GM21528 (cell line): ENCODE measurements at regions not wholly inside any gene's neighbourhood (a gene's known extent, or its start where the extent isn't known, plus 50 kb on each side); places are given as distances from the start of the nearest gene placed in this dataset.

Experiments
- ATAC-seq: cut with Tn5 transposase; IDR thresholded peaks from one replicate; pipeline ENCODE4 v1.9.1; 2021; ENCODE audit warnings: mild to moderate bottlenecking, moderate library complexity; ENCODE audit not compliant: unreplicated experiment, low FRiP score

GRCh38 chr15:92224843-92225242, 168.8 kb upstream of the ST8SIA2 start:
- no peak for ATAC-seq

GRCh38 chr15:92226020-92226612, 167.6 kb upstream of the ST8SIA2 start:
- no peak for ATAC-seq

- ATAC-seq = no peak
Measured at GRCh38 chr15:92228830-92229229, 164.9 kb upstream of the ST8SIA2 start.

GRCh38 chr15:92231461-92231860, 162.2 kb upstream of the ST8SIA2 start:
- no peak for ATAC-seq

GRCh38 chr15:92232317-92232716, 161.4 kb upstream of the ST8SIA2 start:
- ATAC-seq = no peak

- no peak for ATAC-seq
Measured at GRCh38 chr15:92232876-92233275, 160.8 kb upstream of the ST8SIA2 start.

GRCh38 chr15:92243227-92243626, 150.5 kb upstream of the ST8SIA2 start:
- ATAC-seq = no peak

GRCh38 chr15:92244703-92245102, 149.0 kb upstream of the ST8SIA2 start:
- ATAC-seq = no peak

GRCh38 chr15:92247649-92248242, 145.9 kb upstream of the ST8SIA2 start:
- ATAC-seq = no peak

GRCh38 chr15:92266796-92267685, 126.6 kb upstream of the ST8SIA2 start:
- no peak for ATAC-seq

- no peak for ATAC-seq
Measured at GRCh38 chr15:92268900-92269299, 124.8 kb upstream of the ST8SIA2 start.

GRCh38 chr15:92271179-92271578, 122.5 kb upstream of the ST8SIA2 start:
- no peak for ATAC-seq

- ATAC-seq = no peak
Measured at GRCh38 chr15:92272106-92272505, 121.6 kb upstream of the ST8SIA2 start.

- no peak for ATAC-seq
Measured at GRCh38 chr15:92273286-92273685, 120.4 kb upstream of the ST8SIA2 start.

- ATAC-seq = no peak
Measured at GRCh38 chr15:92273723-92274122, 120.0 kb upstream of the ST8SIA2 start.

GRCh38 chr15:92277776-92278175, 115.9 kb upstream of the ST8SIA2 start:
- ATAC-seq = no peak

- ATAC-seq = no peak
Measured at GRCh38 chr15:92283813-92284212, 109.9 kb upstream of the ST8SIA2 start.

GRCh38 chr15:92288755-92289154, 104.9 kb upstream of the ST8SIA2 start:
- ATAC-seq = peak; percentile 93

- no peak for ATAC-seq
Measured at GRCh38 chr15:92289733-92290132, 103.9 kb upstream of the ST8SIA2 start.

- ATAC-seq = no peak
Measured at GRCh38 chr15:92290359-92290992, 103.2 kb upstream of the ST8SIA2 start.

- ATAC-seq = no peak
Measured at GRCh38 chr15:92291900-92292299, 101.8 kb upstream of the ST8SIA2 start.
